HepG2 (cell line): ENCODE measurements at regions not wholly inside any gene's neighbourhood (a gene's known extent, or its start where the extent isn't known, plus 50 kb on each side); places are given as distances from the start of the nearest gene placed in this dataset.

ENCODE experiments used
- ATAC-seq: fragments of 200-7000 bp; cut with Tn5 transposase; 3 replicates; pipeline ENCODE4 v1.9.1; 2020; ENCODE audit warnings: mild to moderate bottlenecking, moderate library complexity
- BruUV-seq: library from RNA; stranded (reverse); fragments of 400-500 nt; replicated peaks from 2 replicates; lab custom pipeline; 2021; lab: Mats Ljungman, UMichigan
- CTCF ChIA-PET: fragments of 300-600 bp; formaldehyde crosslinking; extraction: SDS; loops from one replicate; lab custom pipeline; 2021; ENCODE audit warnings: low total read pairs, inconsistent platforms, low intra/inter-chr PET ratio; lab: Yijun Ruan, JAX
- POLR2A ChIA-PET: fragments of 350-600 bp; sonication (Branson Sonifier 250); formaldehyde crosslinking; loops from one replicate; lab custom pipeline; 2020; ENCODE audit warnings: antibody characterized with exemption, inconsistent platforms; lab: Yijun Ruan, JAX
- DNase-seq: peaks from one replicate; pipeline ENCODE4 v3.0.0-alpha.2; 2015; ENCODE audit warnings: low spot score
- FAIRE-seq: peaks from 3 replicates; lab custom pipeline; 2011; peaks lifted over from hg19 to GRCh38; lab: Jason Lieb, UNC
- H2AFZ ChIP-seq: one replicate; pipeline ENCODE4 v1.6.1; 2011; ENCODE audit warnings: low read length, inconsistent platforms
- H3K27ac ChIP-seq: fragments of 300-600 bp; 3 replicates; pipeline ENCODE4 v1.8.0; 2011; ENCODE audit warnings: mixed run types, mild to moderate bottlenecking, mixed read lengths, low read length, inconsistent platforms; ENCODE audit not compliant: insufficient read depth; ENCODE audit errors: extremely low read length
- H3K27me3 ChIP-seq, 2 experiments: fragments of 200-600 bp in 1 of 2; 2 replicates in 1 of 2; 3 replicates in 1 of 2; pipeline versions ENCODE4 v1.6.0 to v1.8.0; 2011; ENCODE audit warnings: low read length in 2 of 2, mild to moderate bottlenecking in 2 of 2, moderate library complexity in 2 of 2, inconsistent platforms in 1 of 2; ENCODE audit not compliant: insufficient read depth in 2 of 2, control insufficient read depth in 1 of 2
- H3K36me3 ChIP-seq, 2 experiments: fragments of 200-600 bp in 1 of 2; replicated peaks in 1 of 2; 2 replicates in 1 of 2; 3 replicates in 1 of 2; pipeline versions ENCODE4 v1.5.1 to v1.8.0; 2011; ENCODE audit warnings: low read length in 2 of 2, inconsistent platforms in 1 of 2; ENCODE audit not compliant: insufficient read depth in 2 of 2, control insufficient read depth in 1 of 2
- H3K4me1 ChIP-seq: 2 replicates; pipeline ENCODE4 v1.5.1; 2012; ENCODE audit warnings: low read length, inconsistent platforms; ENCODE audit not compliant: insufficient read depth
- H3K4me2 ChIP-seq: 2 replicates; pipeline ENCODE4 v1.6.0; 2011; ENCODE audit warnings: low read depth, low read length, inconsistent platforms
- H3K4me3 ChIP-seq, 3 experiments: fragments of 200-600 bp in 1 of 3; sonication (generic), shearing (Covaris generic) in 1 of 3; replicated peaks in 1 of 3; 2 replicates each; pipeline ENCODE4 v1.5.1; 2011 to 2016; ENCODE audit warnings: low read length in 3 of 3, inconsistent platforms in 2 of 3, low read depth in 2 of 3, mild to moderate bottlenecking in 2 of 3, control low read depth in 1 of 3, mixed read lengths in 1 of 3; ENCODE audit not compliant: insufficient read depth in 1 of 3
- H3K79me2 ChIP-seq: one replicate; pipeline ENCODE4 v1.6.1; 2011; ENCODE audit warnings: low read length, inconsistent platforms; ENCODE audit not compliant: insufficient read depth
- H3K9ac ChIP-seq: 2 replicates; pipeline ENCODE4 v1.6.0; 2011; ENCODE audit warnings: mild to moderate bottlenecking, low read depth, low read length, inconsistent platforms; ENCODE audit not compliant: insufficient read depth
- H3K9me3 ChIP-seq: 2 replicates; pipeline ENCODE4 v1.5.1; 2012; ENCODE audit warnings: mild to moderate bottlenecking, low read length
- H4K20me1 ChIP-seq: 2 replicates; pipeline ENCODE4 v1.6.0; 2011; ENCODE audit warnings: inconsistent platforms, mild to moderate bottlenecking, low read length, moderate library complexity; ENCODE audit not compliant: insufficient read depth
- AGO2 ChIP-seq: fragments of 200-400 bp; formaldehyde crosslinking; optimal IDR thresholded peaks from 2 replicates; pipeline ENCODE3; 2017; ENCODE audit warnings: mild to moderate bottlenecking, low read depth, low read length, moderate library complexity
- BCLAF1 ChIP-seq: fragments of 450-650 bp; IDR thresholded peaks from 2 replicates; pipeline ENCODE4 v1.6.1; 2017; ENCODE audit warnings: mild to moderate bottlenecking
- CENPT ChIP-seq: sonication (generic); formaldehyde crosslinking; IDR thresholded peaks from 2 replicates; pipeline ENCODE4 v1.8.0; 2022; ENCODE audit warnings: low read depth, mild to moderate bottlenecking, moderate library complexity, missing genetic modification reagents
- ESRRA ChIP-seq: sonication (generic); formaldehyde crosslinking; IDR thresholded peaks from 2 replicates; pipeline ENCODE4 v1.5.1; 2020; ENCODE audit warnings: mild to moderate bottlenecking, low read depth, missing genetic modification reagents
- GTF2F1 ChIP-seq: fragments of 150-350 bp; IDR thresholded peaks from 2 replicates; pipeline ENCODE4 v1.6.1; 2014; ENCODE audit warnings: low read length
- NR1H2 ChIP-seq: sonication (generic); formaldehyde crosslinking; IDR thresholded peaks from 2 replicates; pipeline ENCODE4 v1.8.1; 2022; ENCODE audit warnings: low read depth, missing genetic modification reagents, borderline replicate concordance
- PBX2 ChIP-seq: IDR thresholded peaks from 2 replicates; pipeline ENCODE4 v1.6.1; 2016; ENCODE audit warnings: control low read depth
- RBAK ChIP-seq: sonication (generic); formaldehyde crosslinking; IDR thresholded peaks from 2 replicates; pipeline ENCODE4 v1.5.1; 2020; ENCODE audit warnings: mild to moderate bottlenecking, missing genetic modification reagents
- SIN3A ChIP-seq: IDR thresholded peaks from 2 replicates; pipeline ENCODE4 v1.6.1; 2011; ENCODE audit warnings: low read depth, mild to moderate bottlenecking, control low read depth, low read length, borderline replicate concordance
- TCF12 ChIP-seq, 2 experiments: fragments of 450-650 bp in 1 of 2; sonication (generic) in 1 of 2; formaldehyde crosslinking in 1 of 2; IDR thresholded peaks; 2 replicates each; pipeline versions ENCODE4 v1.6.1 to v1.8.0; 2017 to 2022; ENCODE audit warnings: antibody characterized with exemption in 1 of 2, mild to moderate bottlenecking in 1 of 2, missing genetic modification reagents in 1 of 2, moderate library complexity in 1 of 2
- THAP9 ChIP-seq: sonication (generic); formaldehyde crosslinking; IDR thresholded peaks from 2 replicates; pipeline ENCODE4; 2020; ENCODE audit warnings: missing genetic modification reagents, mild to moderate bottlenecking, borderline replicate concordance
- TMF1 ChIP-seq: sonication (generic); formaldehyde crosslinking; IDR thresholded peaks from 2 replicates; pipeline ENCODE4 v1.8.1; 2022; ENCODE audit warnings: low read depth, missing genetic modification reagents
- ZNF292 ChIP-seq: sonication (generic); formaldehyde crosslinking; IDR thresholded peaks from 2 replicates; pipeline ENCODE4 v1.8.1; 2022; ENCODE audit warnings: mild to moderate bottlenecking, low read depth, missing genetic modification reagents, borderline replicate concordance
- ZNF296 ChIP-seq: sonication (generic); formaldehyde crosslinking; conservative IDR thresholded peaks from 2 replicates; pipeline ENCODE4 v1.5.0; 2020; ENCODE audit warnings: mild to moderate bottlenecking, missing genetic modification reagents
- ZNF850 ChIP-seq: sonication (generic); formaldehyde crosslinking; conservative IDR thresholded peaks from 2 replicates; pipeline ENCODE4 v1.9.0; 2021; ENCODE audit warnings: mild to moderate bottlenecking, missing genetic modification reagents
- WGBS: methylation state at CpG from one replicate; pipeline ENCODE4 v1.1.6; 2017; ENCODE audit warnings: low lambda C conversion rate; 5-methylcytosine and 5-hydroxymethylcytosine counted together
- in situ Hi-C: cut with HindIII; loops from 2 replicates; pipeline ENCODE4 v1.10.0; 2017; ENCODE audit warnings: low pct_unique_long_range_greater_than_20kb; ENCODE audit not compliant: extremely low pct_ligation_motif_present
- intact Hi-C: fragments of 100-400 bp; cut with micrococcal nuclease; formaldehyde crosslinking; loops from one replicate; pipeline ENCODE4 v1.10.0; 2022; ENCODE audit not compliant: unreplicated experiment

GRCh38 chr1:224517171-224517570 is 82.6 kb upstream of the WDR26 start:
- no peak for TF ChIP-seq CENPT (CRISPR knock-in tag)
- no peak for TF ChIP-seq TMF1 (CRISPR knock-in tag)
- TF ChIP-seq BCLAF1: no peak
- TF ChIP-seq NR1H2 (CRISPR knock-in tag): no peak
- TF ChIP-seq ZNF296 (CRISPR knock-in tag): no peak
- TF ChIP-seq AGO2: no peak
- TF ChIP-seq THAP9 (CRISPR knock-in tag): no peak
- no peak for TF ChIP-seq GTF2F1
- no peak for TF ChIP-seq RBAK
- TF ChIP-seq SIN3A: no peak
- no peak for TF ChIP-seq ESRRA
- no peak for TF ChIP-seq ZNF292 (CRISPR knock-in tag)
- no peak for TF ChIP-seq ZNF850 (CRISPR knock-in tag)
- TF ChIP-seq PBX2 (CRISPR knock-in tag): no peak
- no peak for TF ChIP-seq TCF12 (IDR thresholded peaks at IDR 0.05)
- no peak for TF ChIP-seq TCF12 (CRISPR knock-in tag; IDR thresholded peaks at IDR 0.05)
- no peaks in the 10 kb centered on the region; a peak in 1 of 5 replicates for H3K27me3 ChIP-seq
- H3K36me3 ChIP-seq: no peaks in the 10 kb centered on the region
- FAIRE-seq (no peak), ATAC-seq (no peak), DNase-seq (no peak)
- WGBS: 78% methylated on average over 8 of the region's 8 CpGs
- no peak overlapping the region for H2AFZ ChIP-seq
- no peak overlapping the region for H3K4me2 ChIP-seq
- peaks cover 10% of the 10 kb centered on the region for H3K4me1 ChIP-seq
- ChIA-PET CTCF (no interaction called here), POLR2A (no interaction called here)
- no peaks in the 10 kb centered on the region for H3K79me2 ChIP-seq
- no TSS peak for BruUV-seq
- in situ Hi-C loops (loop anchor here (10.0 kb wide), 1 partner anchor 408 kb away; the partner anchor contains the start of gene DNAH14), intact Hi-C loops (no loop called here)
- no peak overlapping the region for H3K9ac ChIP-seq
- H4K20me1 ChIP-seq: no peaks in the 10 kb centered on the region
- H3K27ac ChIP-seq: no peak overlapping the region
- no peaks in the 10 kb centered on the region for H3K9me3 ChIP-seq
- no peak overlapping the region for H3K4me3 ChIP-seq
